HG03378 (cell line): ENCODE measurements at regions not wholly inside any gene's neighbourhood (a gene's known extent, or its start where the extent isn't known, plus 50 kb on each side); places are given as distances from the start of the nearest gene placed in this dataset.
"Not testable (repeated sequence)": the region's sequence is repeated elsewhere in the genome, so short reads cannot be mapped to it uniquely, and the experiment has no call there.

Source experiments
- ATAC-seq: cut with Tn5 transposase; IDR thresholded peaks from one replicate; pipeline ENCODE4 v1.9.1; 2021; ENCODE audit warnings: mild to moderate bottlenecking, moderate library complexity; ENCODE audit not compliant: unreplicated experiment

DNA sequence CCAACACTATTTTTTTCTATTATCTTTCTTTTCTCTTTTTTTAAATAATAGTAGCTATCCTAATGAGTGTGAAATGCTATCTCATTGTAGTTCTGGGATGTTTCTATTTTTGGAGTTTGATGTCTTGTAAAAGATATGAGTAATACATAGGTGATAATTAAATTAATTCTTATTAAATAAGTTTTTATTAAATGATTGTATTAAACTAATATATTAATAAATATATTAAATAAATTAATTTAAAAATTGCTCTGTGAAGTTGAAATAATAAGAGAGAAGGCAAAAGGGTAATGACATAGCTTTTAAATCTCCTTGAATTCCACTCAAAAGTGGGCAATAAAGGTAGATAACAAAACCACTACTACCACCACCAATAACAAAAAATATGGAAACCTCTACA lies 230.2 kb upstream of the SSTR1 start:
- ATAC-seq: no peak

DNA sequence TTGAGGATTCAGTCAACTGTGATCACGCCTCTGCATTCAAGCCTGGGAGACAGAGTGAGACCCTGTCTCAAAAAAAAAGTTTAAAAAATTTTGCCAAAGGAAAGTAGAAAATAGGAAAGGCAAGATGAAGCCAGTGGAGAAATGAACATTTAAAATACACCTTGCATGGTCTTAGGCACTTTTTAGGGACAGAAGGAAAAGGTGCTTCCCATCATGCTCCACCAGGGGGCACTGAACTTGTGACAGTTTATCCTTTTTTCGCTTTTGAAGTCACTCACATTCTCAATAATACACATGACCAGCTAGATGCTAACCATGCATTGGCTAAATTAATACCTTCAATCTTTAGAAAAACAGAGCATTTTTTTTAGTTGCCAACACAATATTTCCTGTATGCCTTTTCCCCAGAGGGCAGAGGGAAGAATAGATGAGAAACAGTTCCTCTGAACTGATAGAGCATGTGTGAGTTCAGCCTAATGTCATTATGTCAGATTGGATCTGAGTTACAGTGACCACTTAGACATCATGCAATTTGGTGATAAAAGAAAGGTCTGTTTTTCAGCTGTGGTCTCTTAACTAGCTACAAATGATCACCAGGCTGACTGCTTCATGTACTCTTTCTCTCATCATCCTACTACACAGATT lies 221.8 kb upstream of the SSTR1 start:
- ATAC-seq: no peak

DNA sequence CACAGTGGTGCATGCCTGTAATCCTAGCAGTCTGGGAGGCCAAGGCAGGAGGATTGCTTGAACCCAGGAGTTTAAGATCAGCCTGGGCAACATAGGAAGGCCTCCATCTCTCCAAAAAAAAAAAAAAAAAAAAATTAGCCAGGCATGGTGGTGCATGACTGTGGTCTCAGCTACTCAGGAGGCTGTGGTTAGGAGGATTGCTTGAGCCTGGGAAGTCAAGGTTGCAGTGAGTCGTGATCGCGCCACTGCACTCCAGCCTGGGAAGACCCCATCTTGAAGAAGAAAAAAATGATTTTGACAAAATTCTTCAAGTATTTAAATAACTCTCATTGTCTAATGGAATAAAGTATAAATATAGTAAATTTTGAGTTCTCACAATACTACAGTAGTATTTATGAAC lies 219.2 kb upstream of the SSTR1 start:
- ATAC-seq: no peak

GRCh38 chr14:37991027-37991426 lies 216.7 kb upstream of the SSTR1 start:
- ATAC-seq: no peak

- no peak for ATAC-seq
These were observed 215.2 kb upstream of the SSTR1 start for GRCh38 chr14:37992499-37992898.

DNA sequence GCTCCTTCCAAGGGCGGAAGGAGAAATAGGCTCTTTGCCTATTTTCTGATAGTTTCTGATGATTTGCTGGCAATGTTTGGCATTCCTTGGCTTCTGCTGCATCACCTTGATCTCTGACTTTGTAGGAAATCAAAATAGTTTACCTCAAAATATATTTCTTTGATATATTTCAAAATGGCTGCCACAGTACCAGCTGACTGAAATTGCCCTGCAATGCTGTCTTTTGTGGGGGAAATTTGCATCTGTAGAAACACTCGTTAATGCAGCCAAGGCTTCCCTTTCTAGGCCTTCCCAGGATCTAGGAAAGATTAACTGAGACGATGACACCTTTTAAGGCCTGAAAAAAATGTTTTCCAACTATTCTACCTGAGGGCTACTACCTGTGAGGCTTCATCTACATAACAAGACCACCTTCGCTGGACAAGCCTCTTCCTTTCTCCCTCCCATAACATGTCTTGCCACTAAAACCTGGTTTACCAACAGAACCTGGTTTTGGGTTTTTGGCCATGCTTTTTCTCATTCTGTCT lies 212.8 kb upstream of the SSTR1 start:
- no peak for ATAC-seq

DNA sequence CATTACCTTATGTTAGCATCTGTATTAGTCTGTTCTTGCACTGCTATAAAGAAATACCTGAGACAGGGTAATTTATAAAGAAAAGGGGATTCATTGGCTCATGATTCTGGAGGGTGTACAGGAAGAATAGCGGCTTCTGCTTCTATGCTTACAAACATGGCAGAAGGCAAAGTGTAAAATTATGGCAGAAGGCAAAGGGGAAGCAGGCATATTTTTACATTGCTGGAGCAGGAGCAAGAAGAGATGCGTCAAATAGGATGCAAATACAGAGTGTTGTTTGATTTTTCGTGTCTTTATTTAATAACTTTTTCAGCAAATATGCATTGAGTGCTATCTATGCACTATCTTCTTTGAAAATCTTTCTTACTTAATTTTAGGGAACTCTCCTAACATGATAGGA lies 210.7 kb upstream of the SSTR1 start:
- ATAC-seq: no peak

- no peak for ATAC-seq
These were observed 207.4 kb upstream of the SSTR1 start for GRCh38 chr14:38000340-38000739.

DNA sequence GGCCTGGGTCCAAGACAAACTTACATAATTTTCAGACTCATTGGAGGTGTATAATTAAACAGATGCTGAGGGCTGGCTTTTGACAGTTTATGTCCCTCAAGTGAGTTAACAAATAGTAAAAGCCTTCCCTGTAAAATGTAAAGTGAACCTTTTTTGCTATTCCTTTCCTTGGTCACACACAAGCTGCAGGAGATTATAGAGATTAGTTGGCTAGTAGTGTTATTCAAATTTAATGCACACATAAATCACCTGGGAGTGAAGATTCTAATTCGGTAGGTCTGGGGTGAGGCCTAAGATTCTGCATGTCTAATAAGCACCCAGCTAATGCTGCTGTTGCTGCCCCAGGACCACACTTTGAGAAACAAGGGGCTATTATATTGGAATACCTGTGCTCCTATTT lies 206.2 kb upstream of the SSTR1 start:
- no peak for ATAC-seq

DNA sequence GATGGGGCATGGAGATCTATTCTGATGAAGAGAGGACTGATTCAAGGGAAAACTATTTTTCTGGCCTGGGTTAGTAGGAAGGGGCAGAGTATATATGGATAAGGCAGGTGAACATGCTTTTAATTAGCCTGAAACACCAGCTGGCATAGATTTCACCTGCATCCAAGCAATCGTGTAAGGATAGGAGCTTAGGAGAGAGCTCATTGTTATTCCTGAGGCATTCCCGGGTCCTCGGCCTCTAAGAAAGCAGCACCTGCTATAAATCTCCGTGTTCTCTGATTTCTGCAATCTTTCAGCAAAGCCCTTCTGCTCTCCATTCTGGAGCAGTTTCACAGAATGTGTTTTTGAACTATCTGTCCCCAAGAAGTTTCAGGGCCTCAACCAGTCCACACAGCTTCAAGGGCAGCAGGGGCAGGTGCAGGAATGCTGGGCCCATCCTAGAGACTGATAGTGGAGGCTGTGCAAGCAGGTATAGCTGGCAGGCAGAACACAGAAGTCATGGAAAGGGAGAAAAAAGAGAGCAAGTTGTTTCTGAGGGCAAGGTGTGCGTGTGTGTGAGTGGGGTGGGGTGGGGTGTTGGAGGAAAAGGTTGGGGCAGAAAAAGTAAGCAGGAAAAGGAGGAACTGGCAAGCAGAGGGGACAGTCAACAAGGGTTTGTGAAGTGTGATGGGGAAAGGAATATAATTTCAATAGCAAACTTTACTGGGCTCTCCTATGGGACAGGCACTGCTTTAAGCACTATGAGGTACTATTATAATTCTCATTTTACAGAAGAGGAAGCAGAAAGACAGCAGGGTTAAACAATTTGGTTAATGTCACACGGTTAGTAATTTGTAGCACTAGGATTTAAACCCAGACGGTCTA lies 203.7 kb upstream of the SSTR1 start:
- ATAC-seq: no peak

DNA sequence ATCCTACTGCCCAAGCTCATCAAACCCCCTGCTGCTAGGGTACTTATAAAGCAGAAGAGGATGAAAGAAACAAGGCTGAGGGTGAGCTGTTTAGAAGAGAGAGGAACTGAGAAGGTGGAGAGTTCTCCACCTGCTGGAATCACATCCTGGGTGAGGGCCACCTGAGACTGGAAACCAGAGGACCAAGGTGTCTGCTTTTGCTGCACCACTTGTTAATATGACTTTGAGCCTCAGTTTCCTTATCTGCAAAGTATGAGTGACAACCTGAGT lies 203.2 kb upstream of the SSTR1 start:
- no peak for ATAC-seq

- not testable (repeated sequence) for ATAC-seq
These were observed 196.5 kb upstream of the SSTR1 start for GRCh38 chr14:38011156-38011555.

- ATAC-seq: no peak
These were observed 195.6 kb upstream of the SSTR1 start for GRCh38 chr14:38012056-38012455.

GRCh38 chr14:38016497-38016896 lies 191.2 kb upstream of the SSTR1 start:
- ATAC-seq: no peak

GRCh38 chr14:38021861-38022260 lies 185.8 kb upstream of the SSTR1 start:
- ATAC-seq: no peak

DNA sequence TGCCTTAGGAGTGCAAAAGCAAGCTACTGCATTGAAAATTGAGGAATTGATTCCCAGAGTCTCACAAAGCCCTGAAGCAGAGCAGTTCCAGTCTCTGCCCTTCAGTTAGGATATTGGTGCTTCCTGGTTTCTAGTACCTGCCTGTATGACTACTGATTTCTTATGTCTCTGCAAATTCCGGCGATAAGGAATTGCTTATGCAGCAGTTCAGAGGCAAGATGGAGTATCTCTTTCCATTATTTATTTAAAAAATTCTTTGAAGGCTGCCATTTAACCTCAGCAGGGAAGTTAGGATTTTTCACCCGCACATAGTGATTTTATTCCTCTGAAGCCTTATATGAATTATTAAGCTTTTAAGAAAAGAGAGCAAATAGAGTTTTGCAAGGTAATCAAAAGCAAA lies 184.9 kb upstream of the SSTR1 start:
- ATAC-seq: no peak

DNA sequence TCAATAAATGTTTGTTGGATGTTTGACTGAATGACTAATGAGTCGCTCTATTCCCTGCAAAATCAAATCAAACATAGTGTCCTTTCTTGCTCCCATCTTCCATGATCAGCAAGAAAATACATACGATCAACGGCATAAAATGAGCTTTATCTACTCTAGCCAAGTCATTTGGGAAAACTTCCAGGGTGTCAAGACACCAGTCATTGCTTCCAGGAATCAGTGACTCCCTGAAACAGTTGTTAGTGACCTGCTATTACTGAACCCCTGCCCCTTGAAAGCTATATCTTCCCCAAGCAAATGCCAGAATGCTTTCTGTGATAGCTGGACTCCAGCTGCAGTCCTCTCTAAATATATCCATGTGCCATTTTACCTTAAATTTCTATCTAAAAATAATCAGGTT lies 169.5 kb upstream of the SSTR1 start:
- no peak for ATAC-seq

DNA sequence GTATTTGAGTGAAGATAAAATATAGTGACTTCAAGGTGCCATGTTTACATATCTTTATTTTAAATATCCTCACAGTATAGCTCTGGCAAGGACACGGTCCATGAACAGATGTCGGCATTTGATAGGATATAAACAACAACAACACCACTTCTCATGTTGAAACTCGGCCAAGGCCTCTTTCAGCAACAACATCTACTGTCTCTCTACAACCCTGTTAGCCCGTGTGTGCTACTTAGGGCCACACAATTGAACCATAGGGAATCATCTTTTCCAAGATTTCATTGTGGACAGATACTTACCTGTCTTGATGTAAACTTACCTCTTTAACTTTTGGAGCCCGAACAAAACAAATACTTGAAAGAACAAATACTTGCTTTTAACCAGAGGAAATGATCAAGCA lies 168.7 kb upstream of the SSTR1 start:
- ATAC-seq: no peak

DNA sequence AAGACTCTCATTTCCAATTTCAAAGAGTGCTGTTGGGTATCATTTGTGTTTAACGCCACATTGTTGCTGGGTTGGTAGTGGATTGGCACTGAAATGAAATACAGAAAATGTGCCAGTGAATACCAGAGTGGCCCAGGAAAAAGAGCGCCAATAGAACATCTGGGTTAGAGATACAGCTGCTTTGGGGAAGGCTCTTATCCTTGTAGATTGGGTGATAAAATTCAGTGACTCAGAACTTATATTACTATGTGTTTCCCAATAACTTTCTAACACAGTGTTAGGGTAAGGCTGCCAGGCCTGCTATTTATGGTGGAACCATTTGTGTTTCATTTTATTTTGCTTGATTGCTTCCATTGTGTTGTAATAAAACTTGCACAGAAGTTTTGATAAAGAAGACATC lies 168.2 kb upstream of the SSTR1 start:
- ATAC-seq: no peak

DNA sequence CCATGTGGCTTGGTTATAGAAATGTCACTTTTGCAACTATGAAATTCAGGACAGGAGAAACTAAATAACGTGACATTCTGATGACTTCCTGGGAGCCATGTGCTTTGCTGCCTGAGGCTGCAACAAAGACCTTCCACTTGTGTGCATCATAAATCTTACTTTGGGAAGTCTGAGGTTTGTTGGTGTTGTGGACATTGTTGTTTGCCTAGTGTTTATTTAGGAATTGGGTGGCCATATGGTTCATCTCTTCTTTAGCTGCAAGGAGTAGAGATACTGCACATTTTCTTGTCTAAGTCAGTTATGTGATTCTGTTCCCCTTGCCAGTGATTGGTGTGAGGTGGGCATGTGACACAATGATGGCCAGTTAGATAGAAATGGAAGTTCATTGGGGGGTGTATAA lies 167.3 kb upstream of the SSTR1 start:
- ATAC-seq: no peak

DNA sequence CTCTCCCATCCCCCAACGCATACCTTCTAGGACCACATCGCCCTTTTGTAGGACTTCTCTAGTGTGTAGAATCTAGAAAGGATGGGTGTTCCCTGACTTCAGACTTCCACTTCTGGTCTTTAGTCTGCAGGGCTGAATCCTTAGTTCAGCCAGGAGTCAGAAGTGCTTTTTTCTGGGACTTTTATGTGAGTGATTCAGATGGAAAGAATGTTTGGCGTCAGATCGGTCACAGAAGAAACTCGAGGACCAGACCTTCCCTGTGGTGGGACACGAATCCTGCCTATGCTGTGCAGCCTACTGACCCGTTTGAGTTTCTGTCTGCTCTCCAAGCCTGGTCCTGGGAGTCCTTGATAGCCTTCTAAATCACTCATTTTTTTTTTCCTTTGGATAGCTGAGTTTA lies 165.4 kb upstream of the SSTR1 start:
- no peak for ATAC-seq

DNA sequence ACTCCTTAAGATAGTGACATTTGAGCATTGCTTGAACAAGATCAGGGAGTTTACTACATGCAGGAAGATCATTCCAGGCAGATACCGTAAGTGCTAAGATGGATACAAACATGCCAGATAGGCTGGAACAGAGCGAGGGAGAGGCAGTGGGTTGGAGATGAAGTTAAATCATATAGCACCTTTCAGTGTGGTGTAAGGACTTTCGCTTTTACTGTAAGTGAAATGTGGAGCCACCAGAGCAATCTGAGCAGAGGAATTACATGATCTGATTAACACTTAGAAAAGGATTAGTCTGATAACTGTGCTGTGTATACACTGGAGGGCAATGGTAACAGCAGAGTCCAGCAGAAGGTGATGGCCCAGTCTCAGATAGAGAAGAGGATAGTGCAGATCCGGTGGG lies 163.0 kb upstream of the SSTR1 start:
- no peak for ATAC-seq

DNA sequence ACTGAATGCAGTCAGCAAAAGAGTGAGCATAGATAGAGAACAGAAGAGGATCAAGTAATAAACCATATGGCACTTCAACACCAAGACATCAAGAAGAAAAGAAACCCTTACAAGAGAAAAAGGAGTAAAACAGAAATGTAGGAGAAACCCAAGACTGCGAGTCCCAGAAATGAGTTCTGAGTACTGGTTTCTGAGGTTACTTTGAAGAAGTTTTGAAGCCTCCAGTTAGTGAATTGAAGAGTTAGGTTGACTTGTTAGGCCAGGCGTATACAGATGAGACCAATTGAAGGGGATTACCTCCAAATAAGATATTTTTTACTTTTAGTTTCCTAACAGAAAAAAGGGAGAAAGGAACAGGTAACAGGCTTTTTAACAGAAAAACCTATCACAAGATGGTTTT lies 162.2 kb upstream of the SSTR1 start:
- no peak for ATAC-seq
